Right lobe of liver (tissue), 4 donors: ENCODE measurements at regions not wholly inside any gene's neighbourhood (a gene's known extent, or its start where the extent isn't known, plus 50 kb on each side); places are given as distances from the start of the nearest gene placed in this dataset.

Experiments used
- CTCF ChIP-seq, 4 donors: fragments of 200-600 bp in 3 of 4; fragments of 450-650 bp in 1 of 4; IDR thresholded peaks; one replicate each; pipeline versions ENCODE4 v1.5.1 to v1.8.0; 2016 to 2022; ENCODE audit warnings: antibody characterized with exemption in 4 of 4, mild to moderate bottlenecking in 2 of 4
- POLR2A ChIP-seq: fragments of 450-650 bp; IDR thresholded peaks from one replicate; pipeline ENCODE4 v1.6.1; 2017; ENCODE audit warnings: antibody characterized with exemption, mild to moderate bottlenecking
- donor health status: DM: no; HTN: no; CAD: no.
- donor health status: DM: no; HTN: no; CAD: no.
- donor health status: DM: no; HTN: yes; CAD: no.

GRCh38 chr3:28601291-28601690 lies 252.7 kb upstream of the AZI2 start:
- TF ChIP-seq POLR2A (no peak), CTCF (IDR thresholded peaks at IDR 0.05) (no peak)
